ENCODE measurements at regions not wholly inside any gene's neighbourhood (a gene's known extent, or its start where the extent isn't known, plus 50 kb on each side); places are given as distances from the start of the nearest gene placed in this dataset.

DNA sequence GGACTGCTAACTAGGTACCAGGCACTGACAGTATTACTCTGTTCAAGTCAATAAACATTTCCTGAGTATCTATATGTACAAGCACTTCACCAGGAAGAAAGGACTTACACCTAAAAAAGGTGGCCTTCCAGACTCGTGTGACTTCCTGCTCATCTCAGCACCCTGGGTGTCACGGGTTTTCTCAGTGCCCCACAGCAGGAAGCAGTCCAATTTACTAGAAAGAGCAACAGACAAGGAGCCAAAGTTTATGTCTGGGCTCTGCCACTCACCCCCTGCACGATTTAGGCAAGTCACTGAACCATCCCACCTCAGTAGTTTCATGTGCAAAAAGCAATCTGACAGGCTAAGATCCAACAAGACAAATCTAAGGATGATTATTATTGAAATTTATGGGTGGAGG, 92.4 kb downstream of the TMEM215 start:
- Histone ChIP-seq H3K36me3 (no peaks in the 10 kb centered on the region), H3K4me3 (no peak overlapping the region), H3K4me1 (no peaks in the 10 kb centered on the region), H3K27me3 (no peaks in the 10 kb centered on the region), H3K27ac (no peak overlapping the region), H3K9me3 (no peaks in the 10 kb centered on the region), H3K9ac (ENCODE audit: low read depth in 2 of 2, low read length in 2 of 2) (no peak overlapping the region)
- TF ChIP-seq, protein P1, sequence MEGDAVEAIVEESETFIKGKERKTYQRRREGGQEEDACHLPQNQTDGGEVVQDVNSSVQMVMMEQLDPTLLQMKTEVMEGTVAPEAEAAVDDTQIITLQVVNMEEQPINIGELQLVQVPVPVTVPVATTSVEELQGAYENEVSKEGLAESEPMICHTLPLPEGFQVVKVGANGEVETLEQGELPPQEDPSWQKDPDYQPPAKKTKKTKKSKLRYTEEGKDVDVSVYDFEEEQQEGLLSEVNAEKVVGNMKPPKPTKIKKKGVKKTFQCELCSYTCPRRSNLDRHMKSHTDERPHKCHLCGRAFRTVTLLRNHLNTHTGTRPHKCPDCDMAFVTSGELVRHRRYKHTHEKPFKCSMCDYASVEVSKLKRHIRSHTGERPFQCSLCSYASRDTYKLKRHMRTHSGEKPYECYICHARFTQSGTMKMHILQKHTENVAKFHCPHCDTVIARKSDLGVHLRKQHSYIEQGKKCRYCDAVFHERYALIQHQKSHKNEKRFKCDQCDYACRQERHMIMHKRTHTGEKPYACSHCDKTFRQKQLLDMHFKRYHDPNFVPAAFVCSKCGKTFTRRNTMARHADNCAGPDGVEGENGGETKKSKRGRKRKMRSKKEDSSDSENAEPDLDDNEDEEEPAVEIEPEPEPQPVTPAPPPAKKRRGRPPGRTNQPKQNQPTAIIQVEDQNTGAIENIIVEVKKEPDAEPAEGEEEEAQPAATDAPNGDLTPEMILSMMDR (IDR thresholded peaks at IDR 0.05), result no peak
- intact Hi-C loops (cut with DNase I), result no loop called here
- no peak for DNase-seq

DNA sequence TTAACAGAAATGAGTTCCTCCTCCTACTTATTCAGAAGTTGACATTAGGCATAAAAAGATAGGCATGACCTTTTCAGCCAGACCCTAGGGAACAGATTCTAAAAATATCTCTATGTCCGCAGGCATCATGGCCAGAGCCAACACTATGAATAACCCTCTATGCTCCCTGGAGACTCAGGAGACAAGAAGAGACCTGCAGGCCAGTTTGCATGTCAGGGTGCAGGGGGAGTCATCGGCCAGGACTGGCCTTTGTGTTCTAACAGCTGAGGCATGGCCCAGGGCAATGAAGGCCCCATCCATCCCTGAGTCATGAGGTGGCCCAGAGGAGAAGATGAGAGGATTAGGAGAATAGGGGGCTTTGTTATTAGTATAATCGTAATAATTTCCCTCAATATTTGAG, 93.8 kb downstream of the TMEM215 start:
- H3K4me1 ChIP-seq, result no peaks in the 10 kb centered on the region
- no peaks in the 10 kb centered on the region for H3K9me3 ChIP-seq
- H3K27ac ChIP-seq, result no peak overlapping the region
- H3K4me3 ChIP-seq, result no peak overlapping the region
- DNase-seq, result no peak
- H3K9ac ChIP-seq (ENCODE audit: low read depth in 2 of 2, low read length in 2 of 2), result no peak overlapping the region
- intact Hi-C loops (cut with DNase I), result no loop called here
- H3K36me3 ChIP-seq, result no peaks in the 10 kb centered on the region
- TF ChIP-seq, protein P1 (IDR thresholded peaks at IDR 0.05), result no peak
- H3K27me3 ChIP-seq, result no peaks in the 10 kb centered on the region

DNA sequence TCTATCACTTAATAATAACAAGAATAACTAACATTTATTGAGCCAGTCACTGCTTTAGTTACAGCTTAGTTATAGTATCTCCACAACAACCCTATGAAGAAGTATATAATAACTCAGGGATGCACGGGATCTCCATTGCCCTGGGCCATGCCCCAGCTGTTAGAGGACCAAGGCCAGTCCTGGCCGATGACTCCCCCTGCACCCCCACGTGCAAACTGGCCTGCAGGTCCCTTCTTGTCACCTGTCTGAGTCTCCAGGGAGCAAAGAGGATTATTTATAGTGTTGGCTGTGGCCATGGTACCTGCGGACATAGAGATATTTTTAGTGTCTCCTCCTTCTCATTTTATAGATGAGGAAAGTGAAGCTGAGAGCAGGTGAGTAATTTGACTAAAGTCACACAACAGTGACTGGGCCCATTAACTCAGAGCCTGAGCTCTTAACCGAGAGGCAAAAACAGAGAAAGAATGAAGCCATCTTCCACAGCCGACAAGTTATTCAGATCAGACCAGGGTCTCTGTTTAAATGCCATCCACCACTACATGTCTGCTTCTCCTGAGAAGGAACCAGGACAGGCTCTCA, 94.4 kb downstream of the TMEM215 start:
- no peak overlapping the region for H3K27ac ChIP-seq
- intact Hi-C loops (cut with DNase I), result no loop called here
- DNase-seq, result no peak
- no peaks in the 10 kb centered on the region for H3K4me1 ChIP-seq
- no peaks in the 10 kb centered on the region for H3K9me3 ChIP-seq
- no peaks in the 10 kb centered on the region for H3K36me3 ChIP-seq
- no peak overlapping the region for H3K9ac ChIP-seq (ENCODE audit: low read depth in 2 of 2, low read length in 2 of 2)
- H3K27me3 ChIP-seq, result no peaks in the 10 kb centered on the region
- no peak overlapping the region for H3K4me3 ChIP-seq
- TF ChIP-seq, protein P1 (IDR thresholded peaks at IDR 0.05), result no peak

DNA sequence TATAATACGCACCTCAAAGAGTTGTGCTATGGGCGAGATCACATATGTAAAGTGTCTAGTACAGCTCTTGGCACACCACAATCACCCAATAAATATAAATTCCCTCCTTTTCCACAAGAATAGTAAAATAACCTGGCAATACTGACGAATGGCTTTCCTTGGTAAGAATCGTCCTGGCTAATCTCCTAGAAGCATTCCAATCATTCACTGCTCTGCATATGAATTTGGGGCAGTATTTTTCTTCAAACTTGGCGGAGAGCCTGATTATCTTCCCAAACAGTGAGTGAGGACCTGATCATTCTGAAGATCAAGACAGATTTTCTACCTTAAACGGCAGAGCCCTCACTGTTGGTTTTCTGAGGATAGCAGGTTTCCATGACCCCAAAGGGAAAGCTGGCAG, 96.0 kb downstream of the TMEM215 start:
- Histone ChIP-seq H3K36me3 (no peaks in the 10 kb centered on the region), H3K4me3 (no peak overlapping the region), H3K27ac (no peak overlapping the region), H3K4me1 (no peaks in the 10 kb centered on the region), H3K27me3 (no peaks in the 10 kb centered on the region), H3K9me3 (no peaks in the 10 kb centered on the region), H3K9ac (ENCODE audit: low read depth in 2 of 2, low read length in 2 of 2) (no peak overlapping the region)
- intact Hi-C loops (cut with DNase I), result no loop called here
- DNase-seq, result no peak
- TF ChIP-seq, protein P1 (IDR thresholded peaks at IDR 0.05), result no peak

DNA sequence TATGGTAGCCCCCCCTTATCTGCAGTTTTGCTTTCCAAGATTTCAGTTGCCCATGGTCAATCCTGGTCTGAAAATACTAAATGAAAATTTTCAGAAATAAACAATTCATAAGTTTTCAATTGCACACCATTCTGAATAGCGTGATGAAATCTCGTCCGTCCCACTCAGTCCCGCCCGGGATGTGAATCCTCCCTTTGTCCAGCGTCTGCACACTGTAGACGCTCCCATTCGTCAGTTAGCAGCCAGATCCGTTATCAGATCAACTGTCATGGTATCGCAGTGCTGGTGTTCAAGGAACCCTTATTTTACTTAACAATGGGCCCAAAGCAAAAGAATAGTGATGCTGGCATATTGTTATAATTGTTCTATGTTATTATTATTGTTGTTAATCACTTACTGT, 98.6 kb downstream of the TMEM215 start:
- Histone ChIP-seq H3K9ac (ENCODE audit: low read depth in 2 of 2, low read length in 2 of 2) (no peak overlapping the region), H3K36me3 (no peaks in the 10 kb centered on the region), H3K27ac (no peak overlapping the region), H3K4me3 (no peak overlapping the region), H3K27me3 (no peaks in the 10 kb centered on the region), H3K4me1 (no peaks in the 10 kb centered on the region), H3K9me3 (no peaks in the 10 kb centered on the region)
- DNase-seq, result no peak
- intact Hi-C loops (cut with DNase I), result no loop called here
- TF ChIP-seq, protein P1 (IDR thresholded peaks at IDR 0.05), result no peak
